WI38 (cell line): ENCODE measurements at regions not wholly inside any gene's neighbourhood (a gene's known extent, or its start where the extent isn't known, plus 50 kb on each side); places are given as distances from the start of the nearest gene placed in this dataset.
"Not testable (repeated sequence)": the region's sequence is repeated elsewhere in the genome, so short reads cannot be mapped to it uniquely, and the experiment has no call there.

Experiments
- H3K4me3 ChIP-seq: 2 replicates; pipeline ENCODE4 v1.5.1; 2011; ENCODE audit warnings: low read depth, mild to moderate bottlenecking, control low read depth, low read length
- CTCF ChIP-seq: IDR thresholded peaks from 2 replicates; pipeline ENCODE4 v1.5.1; 2012; ENCODE audit warnings: low read depth, mild to moderate bottlenecking, control low read depth, low read length

GRCh38 chr6:66126358-66126757 lies 419.3 kb upstream of the EYS start:
- no peak overlapping the region for H3K4me3 ChIP-seq
- TF ChIP-seq CTCF, result no peak

GRCh38 chr6:66103954-66104353 lies 396.9 kb upstream of the EYS start:
- H3K4me3 ChIP-seq, result no peak overlapping the region
- TF ChIP-seq CTCF, result no peak

GRCh38 chr6:66103354-66103753 lies 396.3 kb upstream of the EYS start:
- no peak overlapping the region for H3K4me3 ChIP-seq

GRCh38 chr6:66096679-66097078 lies 389.7 kb upstream of the EYS start:
- no peak overlapping the region for H3K4me3 ChIP-seq
- TF ChIP-seq CTCF, result no peak

More at GRCh38 chr6:66103354-66103753, 396.3 kb upstream of the EYS start:
- no peak for TF ChIP-seq CTCF

GRCh38 chr6:66094615-66095014 lies 387.6 kb upstream of the EYS start:
- TF ChIP-seq CTCF, result no peak
- H3K4me3 ChIP-seq, result no peak overlapping the region

- not testable (repeated sequence) for H3K4me3 ChIP-seq
These were observed 385.3 kb upstream of the EYS start for GRCh38 chr6:66092306-66092705.

- H3K4me3 ChIP-seq, result no peak overlapping the region
- no peak for TF ChIP-seq CTCF
These were observed 379.5 kb upstream of the EYS start for GRCh38 chr6:66086532-66086931.

- no peak for TF ChIP-seq CTCF
- H3K4me3 ChIP-seq, result no peak overlapping the region
These were observed 375.9 kb upstream of the EYS start for GRCh38 chr6:66082914-66083313.
